Sigmoid colon (tissue), 3 donors: ENCODE measurements at regions not wholly inside any gene's neighbourhood (a gene's known extent, or its start where the extent isn't known, plus 50 kb on each side); places are given as distances from the start of the nearest gene placed in this dataset.

Experiments used
- POLR2A ChIP-seq, 2 donors: fragments of 450-650 bp; IDR thresholded peaks; one replicate each; pipeline ENCODE4 v1.6.1; 2016; ENCODE audit warnings: antibody characterized with exemption in 2 of 2, mild to moderate bottlenecking in 2 of 2, moderate library complexity in 2 of 2
- TF ChIP-seq, protein P1 (sequence below), 4 experiments: fragments of 450-650 bp in 3 of 4; fragments of 200-600 bp in 1 of 4; IDR thresholded peaks; one replicate each; pipeline ENCODE4 v1.5.1; 2016 to 2019; ENCODE audit warnings: antibody characterized with exemption in 4 of 4, mild to moderate bottlenecking in 3 of 4, moderate library complexity in 2 of 4

- TF ChIP-seq, protein P1, sequence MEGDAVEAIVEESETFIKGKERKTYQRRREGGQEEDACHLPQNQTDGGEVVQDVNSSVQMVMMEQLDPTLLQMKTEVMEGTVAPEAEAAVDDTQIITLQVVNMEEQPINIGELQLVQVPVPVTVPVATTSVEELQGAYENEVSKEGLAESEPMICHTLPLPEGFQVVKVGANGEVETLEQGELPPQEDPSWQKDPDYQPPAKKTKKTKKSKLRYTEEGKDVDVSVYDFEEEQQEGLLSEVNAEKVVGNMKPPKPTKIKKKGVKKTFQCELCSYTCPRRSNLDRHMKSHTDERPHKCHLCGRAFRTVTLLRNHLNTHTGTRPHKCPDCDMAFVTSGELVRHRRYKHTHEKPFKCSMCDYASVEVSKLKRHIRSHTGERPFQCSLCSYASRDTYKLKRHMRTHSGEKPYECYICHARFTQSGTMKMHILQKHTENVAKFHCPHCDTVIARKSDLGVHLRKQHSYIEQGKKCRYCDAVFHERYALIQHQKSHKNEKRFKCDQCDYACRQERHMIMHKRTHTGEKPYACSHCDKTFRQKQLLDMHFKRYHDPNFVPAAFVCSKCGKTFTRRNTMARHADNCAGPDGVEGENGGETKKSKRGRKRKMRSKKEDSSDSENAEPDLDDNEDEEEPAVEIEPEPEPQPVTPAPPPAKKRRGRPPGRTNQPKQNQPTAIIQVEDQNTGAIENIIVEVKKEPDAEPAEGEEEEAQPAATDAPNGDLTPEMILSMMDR (IDR thresholded peaks at IDR 0.05) = no peak
- TF ChIP-seq POLR2A (IDR thresholded peaks at IDR 0.05) = no peak
Observed at GRCh38 chr12:77122661-77123060, 57.3 kb upstream of the E2F7 start.
